Panc1 (cell line): ENCODE measurements at regions not wholly inside any gene's neighbourhood (a gene's known extent, or its start where the extent isn't known, plus 50 kb on each side); places are given as distances from the start of the nearest gene placed in this dataset.

Experiments
- CTCF ChIP-seq: fragments of 450-650 bp; IDR thresholded peaks from 2 replicates; pipeline ENCODE4 v1.5.1; 2017; ENCODE audit warnings: mild to moderate bottlenecking
- POLR2AphosphoS5 ChIP-seq: IDR thresholded peaks from 2 replicates; pipeline ENCODE4 v1.6.1; 2012; ENCODE audit warnings: mild to moderate bottlenecking, low read depth, low read length, moderate library complexity
- TCF7L2 ChIP-seq: IDR thresholded peaks from 2 replicates; pipeline ENCODE4 v1.6.1; 2011; ENCODE audit warnings: mild to moderate bottlenecking, low read depth, low read length, inconsistent platforms
- TF ChIP-seq, protein P1 (sequence below), 2 experiments: IDR thresholded peaks; 2 replicates each; pipeline ENCODE4 v1.6.1; 2011 to 2012; ENCODE audit warnings: low read depth in 2 of 2, control low read depth in 1 of 2, low read length in 1 of 2, mild to moderate bottlenecking in 1 of 2, moderate library complexity in 1 of 2; ENCODE audit not compliant: insufficient read depth in 1 of 2

- no peak for TF ChIP-seq CTCF
- TF ChIP-seq TCF7L2, result no peak
- TF ChIP-seq POLR2AphosphoS5, result no peak
- TF ChIP-seq, protein P1, sequence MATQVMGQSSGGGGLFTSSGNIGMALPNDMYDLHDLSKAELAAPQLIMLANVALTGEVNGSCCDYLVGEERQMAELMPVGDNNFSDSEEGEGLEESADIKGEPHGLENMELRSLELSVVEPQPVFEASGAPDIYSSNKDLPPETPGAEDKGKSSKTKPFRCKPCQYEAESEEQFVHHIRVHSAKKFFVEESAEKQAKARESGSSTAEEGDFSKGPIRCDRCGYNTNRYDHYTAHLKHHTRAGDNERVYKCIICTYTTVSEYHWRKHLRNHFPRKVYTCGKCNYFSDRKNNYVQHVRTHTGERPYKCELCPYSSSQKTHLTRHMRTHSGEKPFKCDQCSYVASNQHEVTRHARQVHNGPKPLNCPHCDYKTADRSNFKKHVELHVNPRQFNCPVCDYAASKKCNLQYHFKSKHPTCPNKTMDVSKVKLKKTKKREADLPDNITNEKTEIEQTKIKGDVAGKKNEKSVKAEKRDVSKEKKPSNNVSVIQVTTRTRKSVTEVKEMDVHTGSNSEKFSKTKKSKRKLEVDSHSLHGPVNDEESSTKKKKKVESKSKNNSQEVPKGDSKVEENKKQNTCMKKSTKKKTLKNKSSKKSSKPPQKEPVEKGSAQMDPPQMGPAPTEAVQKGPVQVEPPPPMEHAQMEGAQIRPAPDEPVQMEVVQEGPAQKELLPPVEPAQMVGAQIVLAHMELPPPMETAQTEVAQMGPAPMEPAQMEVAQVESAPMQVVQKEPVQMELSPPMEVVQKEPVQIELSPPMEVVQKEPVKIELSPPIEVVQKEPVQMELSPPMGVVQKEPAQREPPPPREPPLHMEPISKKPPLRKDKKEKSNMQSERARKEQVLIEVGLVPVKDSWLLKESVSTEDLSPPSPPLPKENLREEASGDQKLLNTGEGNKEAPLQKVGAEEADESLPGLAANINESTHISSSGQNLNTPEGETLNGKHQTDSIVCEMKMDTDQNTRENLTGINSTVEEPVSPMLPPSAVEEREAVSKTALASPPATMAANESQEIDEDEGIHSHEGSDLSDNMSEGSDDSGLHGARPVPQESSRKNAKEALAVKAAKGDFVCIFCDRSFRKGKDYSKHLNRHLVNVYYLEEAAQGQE (IDR thresholded peaks at IDR 0.05; ENCODE audit: insufficient read depth in 1 of 2, low read depth in 2 of 2, low read length in 1 of 2), result no peak
These were observed 1998.6 kb upstream of the PCDH20 start for GRCh38 chr13:63414247-63414646.
